PC-3 (cell line): ENCODE measurements at regions not wholly inside any gene's neighbourhood (a gene's known extent, or its start where the extent isn't known, plus 50 kb on each side); places are given as distances from the start of the nearest gene placed in this dataset.
A peak's percentile ranks its signal among the peaks of the same experiment; 100 is the strongest.

ENCODE experiments used
- ATAC-seq: fragments of 200-7000 bp; cut with Tn5 transposase; 2 replicates; pipeline ENCODE4 v1.9.1; 2020; ENCODE audit warnings: mild to moderate bottlenecking, moderate library complexity
- BruUV-seq: library from RNA; stranded (reverse); fragments of 400-500 nt; replicated peaks from 2 replicates; lab custom pipeline; 2021; lab: Mats Ljungman, UMichigan
- CTCF ChIA-PET: fragments of 300-600 bp; sonication (Branson Sonifier 250); formaldehyde crosslinking; loops from one replicate; lab custom pipeline; 2022; ENCODE audit warnings: antibody characterized with exemption; lab: Charles Lee
- POLR2A ChIA-PET: fragments of 300-600 bp; sonication (Branson Sonifier 250); formaldehyde crosslinking; loops from one replicate; lab custom pipeline; 2022; ENCODE audit warnings: antibody characterized with exemption; ENCODE audit not compliant: unreplicated experiment; lab: Charles Lee
- DNase-seq: peaks from one replicate; pipeline ENCODE4 v3.0.0-alpha.2; 2015
- H2AFZ ChIP-seq: fragments of 300-600 bp; sonication (generic); 2 replicates; pipeline ENCODE4 v1.6.0; 2016; ENCODE audit warnings: antibody characterized with exemption, low read length
- H3F3A ChIP-seq: fragments of 300-600 bp; sonication (generic); one replicate; pipeline ENCODE4 v1.6.0; 2017; ENCODE audit warnings: antibody characterized with exemption, low read length, control low read depth, mild to moderate bottlenecking; ENCODE audit not compliant: unreplicated experiment
- H3K27ac ChIP-seq: fragments of 300-600 bp; sonication (generic); 2 replicates; pipeline ENCODE4 v1.5.1; 2016; ENCODE audit warnings: mild to moderate bottlenecking, low read length
- H3K27me3 ChIP-seq: fragments of 300-600 bp; sonication (generic); 2 replicates; pipeline ENCODE4 v1.6.1; 2016; ENCODE audit warnings: low read length, mixed read lengths
- H3K36me3 ChIP-seq: fragments of 300-600 bp; sonication (generic); 2 replicates; pipeline ENCODE4 v1.6.1; 2016; ENCODE audit warnings: low read depth, mixed run types, low read length, mixed read lengths
- H3K4me1 ChIP-seq: fragments of 300-600 bp; sonication (generic); 2 replicates; pipeline ENCODE4 v1.5.1; 2016; ENCODE audit warnings: low read length; ENCODE audit not compliant: insufficient read depth
- H3K4me2 ChIP-seq: fragments of 300-600 bp; sonication (generic); 2 replicates; pipeline ENCODE4 v1.6.0; 2016; ENCODE audit warnings: low read length
- H3K4me3 ChIP-seq: fragments of 300-600 bp; sonication (generic); 2 replicates; pipeline ENCODE4 v1.5.1; 2016; ENCODE audit warnings: mild to moderate bottlenecking, low read length, mixed read lengths
- H3K79me2 ChIP-seq: fragments of 300-600 bp; sonication (generic); 2 replicates; pipeline ENCODE4 v1.6.1; 2017; ENCODE audit warnings: low read length, mixed read lengths
- H3K9ac ChIP-seq: fragments of 300-600 bp; sonication (generic); 2 replicates; pipeline ENCODE4 v1.6.0; 2016; ENCODE audit warnings: mild to moderate bottlenecking, low read length
- H3K9me2 ChIP-seq: fragments of 300-600 bp; sonication (generic); replicated peaks from 2 replicates; pipeline ENCODE4 v1.6.1; 2016; ENCODE audit warnings: mixed run types, low read length, mixed read lengths
- H3K9me3 ChIP-seq: fragments of 300-600 bp; sonication (generic); 2 replicates; pipeline ENCODE4 v1.6.1; 2016; ENCODE audit warnings: low read length, mixed read lengths
- H4K20me1 ChIP-seq: fragments of 300-600 bp; sonication (generic); 2 replicates; pipeline ENCODE4 v1.6.1; 2016; ENCODE audit warnings: low read length, mixed read lengths
- EZH2 ChIP-seq: fragments of 300-600 bp; sonication (generic); IDR thresholded peaks from one replicate; pipeline ENCODE4 v1.6.1; 2017; ENCODE audit warnings: antibody characterized with exemption, mild to moderate bottlenecking, low read length; ENCODE audit not compliant: unreplicated experiment
- EZH2phosphoT487 ChIP-seq: fragments of 300-600 bp; sonication (generic); IDR thresholded peaks from 2 replicates; pipeline ENCODE4 v1.6.1; 2018; ENCODE audit warnings: mild to moderate bottlenecking, antibody characterized with exemption, low read length, borderline replicate concordance
- intact Hi-C: fragments of 100-400 bp; cut with micrococcal nuclease; formaldehyde crosslinking; loops from 2 replicates; pipeline ENCODE4 v1.9.0; 2023
- TF ChIP-seq, protein P1 (sequence below): fragments of 300-600 bp; sonication (generic); conservative IDR thresholded peaks from 2 replicates; pipeline ENCODE4 v1.5.1; 2017; ENCODE audit warnings: antibody characterized with exemption, low read depth, mild to moderate bottlenecking, low read length

- H3K79me2 ChIP-seq = no peaks in the 10 kb centered on the region
- ATAC-seq (no peak), DNase-seq (no peak)
- H3K27me3 ChIP-seq = peaks cover 61% of the 10 kb centered on the region
- TF ChIP-seq, protein P1, sequence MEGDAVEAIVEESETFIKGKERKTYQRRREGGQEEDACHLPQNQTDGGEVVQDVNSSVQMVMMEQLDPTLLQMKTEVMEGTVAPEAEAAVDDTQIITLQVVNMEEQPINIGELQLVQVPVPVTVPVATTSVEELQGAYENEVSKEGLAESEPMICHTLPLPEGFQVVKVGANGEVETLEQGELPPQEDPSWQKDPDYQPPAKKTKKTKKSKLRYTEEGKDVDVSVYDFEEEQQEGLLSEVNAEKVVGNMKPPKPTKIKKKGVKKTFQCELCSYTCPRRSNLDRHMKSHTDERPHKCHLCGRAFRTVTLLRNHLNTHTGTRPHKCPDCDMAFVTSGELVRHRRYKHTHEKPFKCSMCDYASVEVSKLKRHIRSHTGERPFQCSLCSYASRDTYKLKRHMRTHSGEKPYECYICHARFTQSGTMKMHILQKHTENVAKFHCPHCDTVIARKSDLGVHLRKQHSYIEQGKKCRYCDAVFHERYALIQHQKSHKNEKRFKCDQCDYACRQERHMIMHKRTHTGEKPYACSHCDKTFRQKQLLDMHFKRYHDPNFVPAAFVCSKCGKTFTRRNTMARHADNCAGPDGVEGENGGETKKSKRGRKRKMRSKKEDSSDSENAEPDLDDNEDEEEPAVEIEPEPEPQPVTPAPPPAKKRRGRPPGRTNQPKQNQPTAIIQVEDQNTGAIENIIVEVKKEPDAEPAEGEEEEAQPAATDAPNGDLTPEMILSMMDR = no peak
- TF ChIP-seq EZH2 (no peak), EZH2phosphoT487 (no peak)
- intact Hi-C loops = no loop called here
- no peaks in the 10 kb centered on the region for H3K9me2 ChIP-seq
- no peak overlapping the region for H3K27ac ChIP-seq
- ChIA-PET CTCF (no interaction called here), POLR2A (no interaction called here)
- no peaks in the 10 kb centered on the region for H3K36me3 ChIP-seq
- no peaks in the 10 kb centered on the region for H4K20me1 ChIP-seq
- H3K9ac ChIP-seq = no peak overlapping the region
- no TSS peak for BruUV-seq
- no peaks in the 10 kb centered on the region for H3K9me3 ChIP-seq
- H3F3A ChIP-seq = no peaks in the 10 kb centered on the region
- H3K4me2 ChIP-seq = no peak overlapping the region
- H2AFZ ChIP-seq = no peak overlapping the region
- H3K4me3 ChIP-seq = no peak overlapping the region
- no peaks in the 10 kb centered on the region for H3K4me1 ChIP-seq
Observed at GRCh38 chr15:62287066-62287857, 122.2 kb upstream of the C2CD4B start.

DNA sequence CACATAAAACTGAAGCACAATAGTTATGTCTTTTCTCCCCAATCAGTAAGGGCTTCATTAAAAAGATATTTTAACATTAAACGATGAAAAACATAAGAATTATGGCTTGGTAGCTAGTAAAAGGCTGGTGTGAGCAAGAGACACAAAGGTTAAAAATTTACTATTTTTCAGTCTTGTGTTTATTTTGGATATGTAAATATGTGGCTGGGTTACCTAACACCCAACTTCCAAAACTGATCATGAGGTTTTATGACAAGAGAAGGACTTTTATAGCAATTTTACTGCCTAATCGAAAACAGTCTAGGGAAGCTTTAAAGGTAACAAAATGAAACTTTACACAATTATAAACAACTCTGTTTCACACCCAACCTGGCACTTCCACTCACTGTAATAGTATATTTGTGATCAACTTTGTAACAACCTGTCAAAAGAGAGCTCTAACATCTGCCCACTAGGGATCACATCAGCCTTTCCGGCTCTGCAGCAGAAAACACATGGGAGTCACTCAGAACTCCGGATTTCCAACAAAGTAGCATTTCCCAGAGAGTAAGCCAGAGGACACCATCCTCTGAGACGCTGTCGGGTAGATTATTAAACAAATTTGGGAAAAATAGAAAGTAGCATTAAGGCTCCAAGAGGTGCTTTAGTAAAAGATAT, 123.4 kb upstream of the C2CD4B start:
- POLR2A ChIA-PET = no interaction called here
- Histone ChIP-seq H3K36me3 (no peaks in the 10 kb centered on the region), H3K9ac (no peak overlapping the region), H4K20me1 (no peaks in the 10 kb centered on the region), H3K4me3 (no peak overlapping the region), H2AFZ (no peak overlapping the region), H3K9me3 (no peaks in the 10 kb centered on the region), H3K79me2 (no peaks in the 10 kb centered on the region), H3K4me2 (no peak overlapping the region), H3K9me2 (no peaks in the 10 kb centered on the region), H3K27me3 (peaks cover 52% of the 10 kb centered on the region), H3F3A (no peaks in the 10 kb centered on the region), H3K27ac (no peak overlapping the region), H3K4me1 (no peaks in the 10 kb centered on the region)
- TF ChIP-seq EZH2 = no peak
- BruUV-seq = no TSS peak
- DNase-seq (no peak), ATAC-seq (no peak)
- CTCF ChIA-PET = no interaction called here
- intact Hi-C loops = no loop called here

- Histone ChIP-seq H3K36me3 (no peaks in the 10 kb centered on the region), H3K79me2 (no peaks in the 10 kb centered on the region), H3F3A (no peaks in the 10 kb centered on the region), H3K27ac (no peak overlapping the region), H3K4me3 (no peak overlapping the region), H3K4me1 (no peaks in the 10 kb centered on the region), H3K9me2 (no peaks in the 10 kb centered on the region), H3K9me3 (no peaks in the 10 kb centered on the region), H3K9ac (no peak overlapping the region), H4K20me1 (no peaks in the 10 kb centered on the region), H3K27me3 (peaks cover 27% of the 10 kb centered on the region), H3K4me2 (no peak overlapping the region), H2AFZ (no peak overlapping the region)
- ChIA-PET POLR2A (interaction anchor here (0.6 kb wide), 1 partner anchor 1802 kb away, joined by 3 read pairs; no protein-coding TSS in a partner anchor), CTCF (no interaction called here)
- intact Hi-C loops = no loop called here
- ATAC-seq (peak; percentile 35; the same call in 1 of the 2 replicates), DNase-seq (peak; percentile 26)
- no peak for TF ChIP-seq EZH2
- TF ChIP-seq EZH2phosphoT487 = no peak
- TF ChIP-seq, protein P1 = no peak
- BruUV-seq = no TSS peak
Observed at GRCh38 chr15:62291262-62291661, 126.2 kb upstream of the C2CD4B start.
